HG03103 (cell line): ENCODE measurements at regions not wholly inside any gene's neighbourhood (a gene's known extent, or its start where the extent isn't known, plus 50 kb on each side); places are given as distances from the start of the nearest gene placed in this dataset.

Source experiments
- ATAC-seq: cut with Tn5 transposase; IDR thresholded peaks from one replicate; pipeline ENCODE4 v1.9.1; 2021; ENCODE audit warnings: low read depth; ENCODE audit not compliant: unreplicated experiment

DNA sequence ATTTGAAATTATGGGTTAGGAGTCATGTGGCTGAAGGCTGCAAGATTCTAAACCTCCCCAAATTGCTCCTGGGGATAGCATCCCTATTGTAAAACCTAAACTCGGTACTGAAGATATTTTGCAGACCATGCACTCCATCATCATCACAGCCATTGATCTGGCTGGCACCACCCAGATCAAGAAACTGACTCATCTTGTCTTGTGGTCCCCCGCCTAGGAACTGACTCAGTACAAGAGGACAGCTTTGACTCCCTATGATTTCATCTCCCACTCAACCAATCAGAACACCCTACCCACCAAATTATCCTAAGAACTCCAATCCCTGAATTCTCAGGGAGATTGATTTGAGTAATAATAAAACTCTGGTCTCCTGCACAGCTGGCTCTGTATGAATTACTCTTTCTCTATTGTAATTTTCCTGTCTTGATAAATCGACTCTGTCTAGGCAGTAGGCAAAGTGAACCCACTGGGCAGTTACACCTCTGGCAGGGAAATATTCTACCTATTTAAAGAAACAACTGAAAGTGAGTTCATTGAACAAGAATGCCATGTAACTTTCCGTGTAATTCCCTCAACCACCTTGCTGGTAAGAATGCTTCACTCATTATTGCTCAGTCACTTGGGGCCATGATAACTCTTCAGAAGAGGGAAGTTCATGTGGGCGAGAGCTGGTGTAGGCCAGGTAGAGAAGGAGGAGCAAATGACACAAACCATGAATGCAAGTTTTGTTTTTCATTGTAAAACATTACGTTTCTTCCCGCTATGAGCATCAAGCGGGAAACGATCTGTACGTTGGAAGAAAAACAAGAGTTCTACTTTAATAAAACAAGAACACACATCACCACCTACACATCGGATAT is 602.9 kb upstream of the ARID1B start:
- ATAC-seq, result no peak

DNA sequence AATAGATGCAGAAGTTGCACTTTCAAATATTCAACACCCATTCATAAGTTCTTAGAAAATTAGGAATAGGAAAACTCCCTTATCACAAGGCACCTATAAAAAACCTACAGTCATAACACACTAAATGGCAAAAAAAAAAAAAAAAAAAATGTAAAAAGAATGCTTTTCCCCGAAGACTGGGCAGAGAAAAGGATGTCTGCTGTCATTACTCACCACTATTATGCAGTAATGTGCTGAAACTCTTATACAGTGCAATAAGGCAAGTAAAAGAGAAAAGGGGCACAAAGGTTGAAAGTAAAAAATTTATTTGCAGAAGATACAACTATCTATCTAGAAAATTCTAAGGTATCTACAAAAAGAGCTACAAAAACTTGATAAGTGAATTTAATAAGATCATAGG is 607.8 kb upstream of the ARID1B start:
- ATAC-seq, result no peak

DNA sequence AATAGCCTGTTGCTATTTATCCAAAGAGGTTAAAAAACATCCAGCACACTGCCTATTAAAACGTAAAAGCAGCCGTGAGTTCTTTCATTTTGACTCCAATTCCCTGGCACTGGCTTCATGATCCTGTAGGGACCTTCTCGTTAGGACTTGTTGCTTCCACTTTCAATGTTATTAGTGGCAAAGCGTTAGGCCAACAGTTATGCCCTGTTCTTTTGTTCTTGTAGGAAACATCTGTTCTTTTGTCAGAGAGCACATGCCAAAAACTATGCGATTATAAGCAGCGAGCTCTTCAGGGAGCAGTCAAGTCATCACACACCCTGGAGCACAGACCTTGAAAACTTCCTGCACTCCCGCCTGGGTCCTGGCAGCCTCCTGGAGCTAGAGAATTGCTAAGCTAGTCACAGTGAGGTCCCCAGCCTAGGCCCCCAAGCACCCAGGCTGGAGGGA is 609.5 kb upstream of the ARID1B start:
- ATAC-seq, result no peak

DNA sequence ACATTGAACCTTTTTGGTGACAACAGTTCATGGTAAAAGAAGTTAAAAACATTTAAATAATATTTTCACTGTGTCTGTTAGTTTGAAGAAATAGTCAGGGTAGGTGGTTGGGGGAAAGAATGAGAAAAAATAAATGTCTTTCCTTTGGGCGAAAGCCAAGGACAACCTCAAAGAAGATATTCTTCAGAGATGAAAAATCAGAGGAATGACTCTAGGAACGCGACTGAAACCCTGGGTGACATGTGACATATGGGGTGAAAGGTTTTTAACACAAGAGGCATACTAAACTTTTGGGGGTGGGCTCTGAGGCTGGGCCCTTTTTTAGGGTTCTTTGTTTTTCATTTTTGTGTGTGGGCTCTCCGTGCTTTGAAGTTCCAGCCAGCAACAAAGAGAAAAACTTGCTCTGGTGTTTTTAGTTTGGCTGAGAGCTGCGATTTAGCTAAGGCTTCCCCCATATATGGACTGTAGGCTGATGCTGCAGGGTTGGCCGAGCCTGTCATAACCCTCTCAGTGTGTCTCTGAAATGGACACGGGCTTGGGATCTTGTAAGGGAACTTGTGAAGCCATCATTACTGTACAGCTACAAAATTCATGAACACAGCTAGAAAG is 610.1 kb upstream of the ARID1B start:
- no peak for ATAC-seq

DNA sequence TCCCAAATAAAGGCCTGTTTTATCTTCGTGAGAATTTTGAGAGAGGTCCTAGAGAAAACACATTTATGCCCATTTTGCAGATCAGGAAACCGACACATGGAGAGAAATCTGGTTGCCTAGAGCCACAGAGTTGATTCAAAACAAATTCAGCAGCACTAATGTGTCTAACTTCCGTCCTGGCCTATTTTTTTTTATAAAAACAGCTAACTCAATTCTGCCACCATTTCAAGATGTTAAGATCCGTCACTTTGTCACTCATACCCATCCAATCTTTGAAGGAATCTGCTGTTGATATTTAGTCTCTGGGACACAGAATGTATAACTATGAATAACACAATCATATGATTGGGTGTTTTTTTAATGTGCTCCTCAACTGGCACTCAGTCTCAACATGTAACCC is 611.1 kb upstream of the ARID1B start:
- no peak for ATAC-seq

DNA sequence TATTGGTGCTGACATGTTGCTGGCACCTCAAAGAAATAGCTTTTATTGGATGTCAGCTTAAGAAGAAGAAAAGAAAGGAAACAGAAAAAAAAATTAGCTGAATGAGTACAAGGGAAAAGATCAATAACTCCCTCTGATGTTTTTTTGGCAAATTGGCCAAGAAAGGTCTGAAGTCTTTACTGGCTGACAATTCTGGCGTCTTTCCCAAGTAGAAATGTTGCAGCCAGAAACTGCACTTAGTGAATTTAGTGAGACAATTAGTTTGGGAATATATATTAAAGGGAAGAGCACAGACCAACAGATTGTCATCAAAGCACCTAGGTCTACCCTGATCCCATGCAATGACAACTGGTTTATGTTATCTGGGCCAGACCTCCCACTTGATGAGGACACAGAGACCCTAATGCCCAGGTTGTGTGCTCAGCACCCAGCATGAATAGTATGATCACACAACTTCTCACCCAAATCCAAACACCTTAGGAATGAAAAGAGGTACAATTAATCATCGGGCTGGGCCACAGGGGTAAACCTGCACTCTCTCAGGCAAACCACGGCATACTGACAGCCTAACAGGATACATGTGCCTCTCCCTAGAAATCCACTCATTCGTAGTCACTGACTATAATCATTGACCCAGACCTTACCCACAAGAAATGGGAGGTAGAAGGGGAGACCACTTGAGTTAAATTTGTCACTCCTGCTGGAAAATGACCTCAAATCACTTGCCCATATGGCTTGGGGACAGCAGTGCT is 612.3 kb upstream of the ARID1B start:
- no peak for ATAC-seq

DNA sequence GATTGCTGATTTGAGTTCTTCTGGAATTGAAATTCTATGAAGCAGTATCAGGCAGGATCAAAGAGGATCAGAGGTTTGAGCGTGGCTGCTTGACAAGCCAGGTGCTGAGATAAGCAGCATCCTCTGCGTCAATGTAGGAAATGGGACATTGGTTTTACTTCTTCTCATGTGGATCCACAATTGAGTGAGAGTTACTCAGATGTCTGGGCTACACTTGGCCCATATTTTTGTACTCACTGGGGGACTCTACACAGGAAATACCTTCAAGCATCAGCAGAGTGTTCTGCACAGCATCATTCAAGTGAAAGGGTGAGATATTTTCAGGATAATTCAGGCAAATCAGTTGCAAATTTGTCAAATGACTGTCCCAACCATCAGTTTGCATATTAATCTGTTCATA is 613.9 kb upstream of the ARID1B start:
- no peak for ATAC-seq

DNA sequence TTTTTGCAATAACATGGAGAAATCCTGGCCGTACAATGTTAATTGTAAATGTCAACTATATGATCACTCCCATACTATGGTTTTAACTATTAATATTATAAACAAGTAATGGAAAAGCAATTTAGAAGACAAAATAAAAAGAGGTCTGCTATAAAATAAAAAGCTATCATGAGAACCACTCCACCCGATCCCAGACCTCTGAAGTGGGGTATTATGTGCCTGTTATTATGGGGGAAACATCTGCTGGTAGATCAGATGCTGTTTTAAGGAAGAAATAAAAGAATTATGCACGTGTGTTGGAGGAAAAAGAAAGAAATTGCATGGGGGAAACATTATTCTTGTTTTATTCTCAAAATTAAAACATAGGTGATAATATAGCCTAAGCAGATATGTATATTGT is 615.7 kb upstream of the ARID1B start:
- ATAC-seq, result no peak

DNA sequence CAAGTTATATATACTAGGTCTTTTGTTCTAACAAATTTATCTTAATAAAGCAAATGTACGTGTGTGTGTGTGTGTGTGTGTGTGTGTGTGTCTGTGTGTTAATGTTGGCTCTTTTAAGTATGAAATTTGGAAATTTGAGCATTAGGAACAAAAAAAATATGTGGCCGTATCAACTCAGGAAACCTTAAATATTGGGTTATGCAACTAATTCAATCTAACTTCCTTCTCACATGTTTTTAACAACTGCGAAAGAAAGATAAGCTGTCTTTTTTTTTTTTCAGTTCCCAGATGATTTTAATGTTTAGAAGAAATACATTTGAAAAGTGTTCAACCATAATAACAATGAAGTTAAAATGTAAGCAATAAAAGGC is 616.4 kb upstream of the ARID1B start:
- no peak for ATAC-seq

DNA sequence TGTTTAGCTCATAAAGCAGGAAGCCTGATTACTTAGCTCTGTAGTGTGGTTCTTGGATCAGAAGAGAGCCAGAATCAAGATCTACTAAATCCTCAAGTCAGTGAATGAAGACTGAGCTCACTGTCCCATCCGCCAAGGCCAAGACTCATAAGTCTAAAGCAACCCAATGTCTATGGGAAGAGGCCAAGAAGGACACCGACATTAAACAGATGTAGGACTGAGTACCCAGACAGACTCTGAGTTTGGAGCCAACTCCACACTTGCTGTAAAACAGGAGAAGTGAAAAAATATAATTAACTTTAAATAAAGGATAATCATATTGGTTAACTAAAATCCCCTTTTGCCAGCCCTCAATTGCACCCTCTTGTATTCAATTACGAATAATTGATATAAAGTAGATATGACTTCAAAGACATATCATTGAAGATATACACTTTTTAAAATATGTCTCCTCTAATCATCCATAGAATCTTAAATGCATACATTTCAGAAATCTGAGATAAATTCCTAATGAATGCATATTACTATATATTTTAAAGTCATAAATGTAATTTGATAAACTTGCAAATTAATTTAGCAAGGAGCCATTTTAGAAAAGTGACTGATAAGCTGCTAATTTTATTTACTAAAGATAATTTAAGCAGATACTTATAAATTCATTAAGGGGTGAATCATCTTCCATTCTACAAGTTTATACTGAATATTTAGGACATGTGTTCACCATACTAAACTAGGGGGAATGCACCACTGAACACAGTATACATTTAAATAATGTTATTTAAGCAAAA is 617.0 kb upstream of the ARID1B start:
- no peak for ATAC-seq

DNA sequence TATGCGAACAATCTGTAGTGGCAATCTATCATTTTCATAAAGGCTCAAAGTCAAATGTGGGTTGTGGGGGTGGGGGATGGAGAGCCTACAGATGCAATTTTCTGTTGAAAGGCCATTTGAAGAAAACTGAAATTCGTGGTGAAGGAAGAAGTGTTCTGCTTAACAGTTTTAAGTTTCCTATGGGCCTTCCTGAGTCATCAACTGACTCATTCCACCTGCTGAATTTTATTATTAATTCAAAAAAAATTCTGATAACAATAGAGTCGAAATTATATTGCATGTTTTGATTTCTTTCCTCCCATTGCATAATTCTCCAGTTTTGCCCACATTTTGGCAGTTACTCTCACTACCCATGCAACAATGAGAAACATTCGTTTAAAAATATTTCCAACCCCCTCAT is 622.3 kb upstream of the ARID1B start:
- ATAC-seq, result no peak

DNA sequence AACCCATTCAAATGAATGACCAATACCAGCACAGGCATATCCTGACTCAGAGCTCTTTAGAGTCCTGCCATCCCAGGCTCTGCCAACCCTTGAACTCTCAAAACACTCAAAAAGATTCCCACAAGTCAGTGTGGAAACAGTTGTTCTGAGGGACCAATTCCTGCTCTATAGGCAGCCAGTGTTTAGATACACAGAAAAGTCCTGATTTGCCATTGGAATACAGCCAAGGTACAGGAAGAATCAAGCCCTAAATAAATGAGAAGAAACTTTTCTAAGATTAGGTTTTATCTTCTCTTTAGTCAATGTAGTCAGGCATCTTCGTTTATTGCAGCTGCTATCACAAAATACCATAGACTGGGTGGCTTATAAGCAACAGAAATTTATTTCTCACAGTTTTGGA is 626.8 kb upstream of the ARID1B start:
- ATAC-seq, result no peak

DNA sequence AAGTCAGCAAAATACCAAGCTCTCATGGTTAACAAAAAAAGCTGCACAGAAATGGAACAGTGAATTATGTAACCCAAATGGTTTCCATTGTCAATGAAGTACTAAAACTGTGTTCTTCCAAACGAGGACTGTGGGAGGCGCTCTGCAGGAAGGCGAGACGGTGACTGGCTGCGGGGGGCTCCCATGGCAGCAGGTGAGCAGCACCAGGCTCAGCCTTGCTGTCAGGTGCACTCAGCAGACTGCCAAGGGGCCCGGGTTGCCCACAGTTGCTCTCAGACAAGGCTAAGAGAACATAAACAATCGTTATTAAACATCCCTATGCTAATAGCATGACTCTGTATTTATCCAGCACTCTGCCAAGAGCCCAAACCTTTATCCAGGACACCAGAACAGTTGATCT is 630.3 kb upstream of the ARID1B start:
- ATAC-seq, result no peak

DNA sequence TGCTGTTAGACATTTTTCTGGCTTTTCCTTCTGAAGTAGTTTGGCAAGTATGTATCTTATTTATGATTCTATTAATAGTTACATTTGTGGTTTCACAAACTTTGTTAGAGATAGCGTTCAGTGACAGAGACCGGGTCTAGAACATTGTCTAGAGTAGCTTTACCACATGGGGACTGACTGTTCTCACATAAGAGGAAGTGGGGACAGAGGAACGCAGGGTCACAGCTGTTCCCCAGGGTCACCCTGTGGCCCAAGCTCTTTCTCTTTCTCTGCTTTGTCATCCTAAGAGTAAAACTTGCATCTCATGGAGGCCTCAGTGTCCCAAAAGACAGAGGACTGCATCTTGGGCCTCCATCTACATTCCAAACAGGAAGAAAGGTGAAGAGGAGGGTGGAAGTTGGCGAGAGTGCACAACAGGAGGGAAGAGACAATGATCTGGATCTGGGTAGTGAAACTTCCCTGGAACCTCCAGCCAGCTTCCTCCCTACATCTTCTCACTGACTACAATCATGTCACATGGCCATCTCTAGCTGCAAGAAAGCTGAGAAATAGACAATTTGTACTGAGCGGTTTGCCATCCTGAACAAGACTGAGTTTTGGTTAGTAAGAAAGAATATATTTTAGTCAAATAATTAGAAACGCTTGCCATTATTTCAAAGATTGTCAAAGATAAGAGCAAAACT is 645.8 kb upstream of the ARID1B start:
- ATAC-seq, result peak; percentile 100

DNA sequence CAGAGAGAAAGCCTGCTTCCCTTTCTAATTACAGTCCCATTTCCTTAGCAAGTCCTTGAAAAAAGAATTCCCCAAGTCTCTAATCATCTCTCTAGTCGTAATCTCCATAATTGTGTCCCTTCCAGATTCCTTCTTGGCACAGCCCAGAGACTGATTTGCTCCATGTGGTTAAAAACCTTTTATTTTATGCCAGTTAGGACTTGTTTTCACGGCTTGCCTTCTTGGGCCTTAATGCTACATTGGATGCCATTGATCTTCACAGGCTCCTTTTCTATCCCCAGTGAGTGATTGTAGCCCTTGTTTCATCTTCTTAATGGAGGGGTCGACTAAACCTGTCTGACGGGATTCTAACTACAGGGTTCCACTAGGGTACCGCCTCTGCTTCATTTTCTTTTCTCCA is 650.6 kb upstream of the ARID1B start:
- no peak for ATAC-seq

DNA sequence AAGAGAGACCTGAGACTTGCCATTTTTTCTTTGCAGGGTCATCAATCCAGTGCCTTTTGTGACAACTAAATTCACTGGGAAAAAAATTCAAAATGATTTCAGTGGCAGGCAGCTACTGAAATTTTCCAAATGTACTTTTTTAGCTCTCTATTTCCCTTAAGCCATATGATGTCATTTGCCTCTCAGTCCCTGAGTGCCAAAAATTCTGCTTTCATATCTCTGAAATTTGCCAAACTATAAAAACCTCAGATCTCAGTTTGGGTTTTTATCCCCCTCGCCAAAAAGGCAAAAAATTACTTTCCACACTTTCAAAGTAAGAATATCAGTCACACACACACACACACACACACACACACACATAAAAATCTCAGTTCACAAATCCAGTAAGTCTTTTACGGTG is 651.3 kb upstream of the ARID1B start:
- ATAC-seq, result no peak

DNA sequence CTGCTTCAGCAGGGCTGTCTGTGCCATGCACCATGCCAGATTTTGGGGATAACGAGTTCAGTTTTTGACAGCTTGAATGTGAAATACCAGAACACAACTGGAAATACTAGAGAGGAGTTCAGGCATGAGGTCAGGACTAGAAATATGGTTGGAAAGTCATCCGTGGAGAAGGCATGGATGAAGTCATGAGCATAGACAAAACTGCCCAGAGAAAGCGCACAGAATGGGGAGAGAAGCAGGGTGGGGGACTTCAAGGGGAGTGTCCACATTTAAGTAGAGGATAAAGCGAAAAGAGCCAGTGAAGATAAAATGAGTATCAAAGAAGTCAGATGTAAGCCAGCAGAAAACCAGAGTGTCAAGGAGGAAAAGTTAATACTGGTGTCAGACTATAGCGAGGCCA is 653.4 kb upstream of the ARID1B start:
- no peak for ATAC-seq

DNA sequence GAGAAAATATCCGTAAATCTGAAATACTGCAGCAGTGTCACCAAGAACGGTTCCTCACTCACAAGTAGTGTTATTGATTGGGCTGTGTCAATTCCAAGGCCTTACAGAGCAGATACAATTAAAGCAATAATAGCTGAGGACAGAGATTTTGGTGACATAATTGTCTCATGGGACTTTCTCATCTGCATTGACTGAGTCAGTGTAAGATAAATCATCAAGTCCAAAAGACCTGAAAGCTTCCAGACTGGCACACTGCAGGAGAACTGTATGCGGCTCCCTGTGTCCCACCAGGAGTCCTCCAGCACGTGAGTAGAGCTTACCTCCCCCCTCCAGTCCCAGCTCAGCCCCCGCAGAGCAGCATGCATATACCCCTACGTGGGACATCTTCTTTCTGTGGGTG is 655.2 kb upstream of the ARID1B start:
- no peak for ATAC-seq

DNA sequence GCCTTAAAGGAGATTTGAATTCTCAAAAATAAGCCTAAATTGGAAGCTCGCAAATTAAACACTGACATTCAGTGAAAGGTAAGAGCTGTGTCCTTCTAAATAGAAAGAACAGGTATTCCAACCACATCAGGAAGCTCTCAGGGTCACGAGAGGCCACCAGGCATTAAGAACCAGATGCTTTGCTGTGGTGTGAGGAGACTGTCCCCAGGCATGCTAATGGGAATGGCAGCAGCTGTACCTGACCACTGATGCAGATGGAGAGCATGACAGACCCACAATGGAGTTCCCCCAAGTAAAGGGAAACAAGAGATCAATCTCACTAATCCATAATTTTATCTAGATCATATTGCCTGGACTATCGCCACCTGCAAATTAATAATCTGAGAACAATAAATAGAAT is 658.9 kb upstream of the NOX3 start:
- ATAC-seq, result no peak

DNA sequence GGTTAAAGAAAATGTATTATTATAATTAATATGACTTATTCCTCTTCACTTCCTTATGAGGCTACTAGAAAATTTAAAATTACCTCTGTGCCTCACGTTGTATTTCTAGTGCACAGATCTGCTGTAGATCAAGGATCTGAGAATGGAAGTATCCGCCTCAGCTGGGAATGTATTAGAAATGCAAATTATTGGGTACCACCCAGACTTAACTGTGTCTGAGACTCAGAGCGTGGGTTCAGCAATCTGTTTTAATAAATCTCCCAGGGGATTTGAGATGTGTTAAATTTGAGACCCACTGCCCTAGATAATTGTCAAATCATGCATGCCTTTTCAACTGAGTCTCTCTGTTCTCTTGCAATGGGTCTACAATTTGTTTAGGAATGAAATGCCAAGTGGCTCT is 658.0 kb upstream of the NOX3 start:
- ATAC-seq, result no peak
